AG09309 (cell line): ENCODE measurements at regions not wholly inside any gene's neighbourhood (a gene's known extent, or its start where the extent isn't known, plus 50 kb on each side); places are given as distances from the start of the nearest gene placed in this dataset.

Experiments
- DNase-seq: peaks from one replicate; pipeline ENCODE4 v3.0.0-alpha.2; 2010; ENCODE audit warnings: low read depth
- H3K4me3 ChIP-seq: 2 replicates; pipeline ENCODE4 v1.5.1; 2011; ENCODE audit warnings: mild to moderate bottlenecking, low read depth, low read length, moderate library complexity; ENCODE audit not compliant: control insufficient read depth
- CTCF ChIP-seq: IDR thresholded peaks from 2 replicates; pipeline ENCODE4 v1.5.1; 2011; ENCODE audit warnings: mild to moderate bottlenecking, low read depth, low read length, inconsistent platforms; ENCODE audit not compliant: insufficient read depth, control insufficient read depth; ENCODE audit errors: missing control alignments

- no peak for DNase-seq
- no peak for TF ChIP-seq CTCF
- no peak overlapping the region for H3K4me3 ChIP-seq
These were observed 218.9 kb upstream of the ARL4C start for GRCh38 chr2:234715671-234716250.

GRCh38 chr2:234714711-234715110 is 217.8 kb upstream of the ARL4C start:
- no peak for DNase-seq
- no peak overlapping the region for H3K4me3 ChIP-seq
- TF ChIP-seq CTCF, result no peak

GRCh38 chr2:234712421-234712935 is 215.6 kb upstream of the ARL4C start:
- no peak for DNase-seq
- TF ChIP-seq CTCF, result no peak
- no peak overlapping the region for H3K4me3 ChIP-seq

- H3K4me3 ChIP-seq, result no peak overlapping the region
- TF ChIP-seq CTCF, result no peak
- no peak for DNase-seq
These were observed 214.4 kb upstream of the ARL4C start for GRCh38 chr2:234711308-234711707.

GRCh38 chr2:234710587-234710986 is 213.7 kb upstream of the ARL4C start:
- no peak for DNase-seq
- no peak for TF ChIP-seq CTCF
- H3K4me3 ChIP-seq, result no peak overlapping the region

- H3K4me3 ChIP-seq, result no peak overlapping the region
- DNase-seq, result no peak
These were observed 213.2 kb upstream of the ARL4C start for GRCh38 chr2:234710066-234710465.

More at GRCh38 chr2:234710066-234710465, 213.2 kb upstream of the ARL4C start:
- TF ChIP-seq CTCF, result no peak
